AG10803 (cell line): ENCODE measurements at regions not wholly inside any gene's neighbourhood (a gene's known extent, or its start where the extent isn't known, plus 50 kb on each side); places are given as distances from the start of the nearest gene placed in this dataset.

Source experiments
- DNase-seq: peaks from one replicate; pipeline ENCODE4 v3.0.0; 2010; ENCODE audit warnings: low read depth
- H3K4me3 ChIP-seq: 2 replicates; pipeline ENCODE4 v1.5.1; 2011; ENCODE audit warnings: mild to moderate bottlenecking, low read length, control low read depth
- TF ChIP-seq, protein P1 (sequence below): conservative IDR thresholded peaks from 2 replicates; pipeline ENCODE4 v1.5.1; 2011; ENCODE audit warnings: mild to moderate bottlenecking, low read length, control low read depth, inconsistent platforms

GRCh38 chr5:69035665-69036064, 58.1 kb upstream of the SLC30A5 start:
- TF ChIP-seq, protein P1, sequence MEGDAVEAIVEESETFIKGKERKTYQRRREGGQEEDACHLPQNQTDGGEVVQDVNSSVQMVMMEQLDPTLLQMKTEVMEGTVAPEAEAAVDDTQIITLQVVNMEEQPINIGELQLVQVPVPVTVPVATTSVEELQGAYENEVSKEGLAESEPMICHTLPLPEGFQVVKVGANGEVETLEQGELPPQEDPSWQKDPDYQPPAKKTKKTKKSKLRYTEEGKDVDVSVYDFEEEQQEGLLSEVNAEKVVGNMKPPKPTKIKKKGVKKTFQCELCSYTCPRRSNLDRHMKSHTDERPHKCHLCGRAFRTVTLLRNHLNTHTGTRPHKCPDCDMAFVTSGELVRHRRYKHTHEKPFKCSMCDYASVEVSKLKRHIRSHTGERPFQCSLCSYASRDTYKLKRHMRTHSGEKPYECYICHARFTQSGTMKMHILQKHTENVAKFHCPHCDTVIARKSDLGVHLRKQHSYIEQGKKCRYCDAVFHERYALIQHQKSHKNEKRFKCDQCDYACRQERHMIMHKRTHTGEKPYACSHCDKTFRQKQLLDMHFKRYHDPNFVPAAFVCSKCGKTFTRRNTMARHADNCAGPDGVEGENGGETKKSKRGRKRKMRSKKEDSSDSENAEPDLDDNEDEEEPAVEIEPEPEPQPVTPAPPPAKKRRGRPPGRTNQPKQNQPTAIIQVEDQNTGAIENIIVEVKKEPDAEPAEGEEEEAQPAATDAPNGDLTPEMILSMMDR: no peak
- no peak for DNase-seq
- no peak overlapping the region for H3K4me3 ChIP-seq

- TF ChIP-seq, protein P1: no peak
- no peak overlapping the region for H3K4me3 ChIP-seq
- DNase-seq: no peak
Measured at GRCh38 chr5:69038539-69038938, 55.3 kb upstream of the SLC30A5 start.

GRCh38 chr5:69039829-69040228, 54.0 kb upstream of the SLC30A5 start:
- TF ChIP-seq, protein P1: no peak
- no peak overlapping the region for H3K4me3 ChIP-seq
- no peak for DNase-seq

DNA sequence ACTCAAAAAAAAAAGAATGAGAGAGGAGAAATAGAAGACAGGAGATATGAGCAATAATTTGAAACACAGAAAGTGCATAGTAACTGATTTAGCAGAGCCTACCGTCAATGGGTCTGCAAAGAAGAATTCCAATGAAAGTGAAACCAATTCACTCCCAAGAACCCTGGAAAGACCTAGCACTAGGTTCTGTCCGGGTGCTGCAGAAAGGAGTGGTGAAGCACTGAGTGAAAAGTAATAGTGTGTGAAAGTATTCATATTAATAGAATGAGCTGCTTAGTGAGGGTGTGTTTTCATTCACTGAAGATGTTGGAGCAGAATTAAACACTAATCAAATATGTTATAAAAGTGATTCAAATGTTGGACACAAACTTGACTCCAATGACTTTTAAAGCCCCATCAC, 51.3 kb upstream of the SLC30A5 start:
- DNase-seq: no peak
- no peak overlapping the region for H3K4me3 ChIP-seq
- TF ChIP-seq, protein P1: no peak

GRCh38 chr5:69042915-69043654, 50.7 kb upstream of the SLC30A5 start:
- TF ChIP-seq, protein P1: peak; percentile 80
- H3K4me3 ChIP-seq: peak overlapping the region; percentile 58
- DNase-seq: peak; percentile 91

GRCh38 chr5:69043655-69043996, 50.2 kb upstream of the SLC30A5 start:
- DNase-seq: peak; percentile 22
- H3K4me3 ChIP-seq: peak overlapping the region; percentile 58
- TF ChIP-seq, protein P1: no peak
